ENCODE measurements at regions not wholly inside any gene's neighbourhood (a gene's known extent, or its start where the extent isn't known, plus 50 kb on each side); places are given as distances from the start of the nearest gene placed in this dataset.

DNA sequence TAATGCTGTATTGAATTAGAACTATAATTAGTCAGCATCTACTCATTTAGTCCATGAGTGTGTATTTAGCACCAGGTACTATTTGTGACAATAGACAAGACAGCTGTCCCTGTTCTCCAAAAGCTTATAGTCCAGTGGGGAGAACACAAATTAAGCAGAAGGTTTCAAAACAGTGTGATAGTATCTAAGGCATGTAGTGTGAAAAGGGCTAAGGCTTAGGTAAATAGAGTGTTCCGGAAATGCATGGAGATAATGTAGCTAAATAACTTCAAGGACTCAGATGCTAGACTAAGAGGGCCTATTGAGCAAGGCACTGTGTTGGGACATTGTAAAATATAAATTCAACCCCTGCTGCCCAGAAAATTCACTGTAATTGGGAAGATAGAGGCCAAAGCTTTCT is 144.1 kb upstream of the MIR17HG start:
- TF ChIP-seq, protein P1, sequence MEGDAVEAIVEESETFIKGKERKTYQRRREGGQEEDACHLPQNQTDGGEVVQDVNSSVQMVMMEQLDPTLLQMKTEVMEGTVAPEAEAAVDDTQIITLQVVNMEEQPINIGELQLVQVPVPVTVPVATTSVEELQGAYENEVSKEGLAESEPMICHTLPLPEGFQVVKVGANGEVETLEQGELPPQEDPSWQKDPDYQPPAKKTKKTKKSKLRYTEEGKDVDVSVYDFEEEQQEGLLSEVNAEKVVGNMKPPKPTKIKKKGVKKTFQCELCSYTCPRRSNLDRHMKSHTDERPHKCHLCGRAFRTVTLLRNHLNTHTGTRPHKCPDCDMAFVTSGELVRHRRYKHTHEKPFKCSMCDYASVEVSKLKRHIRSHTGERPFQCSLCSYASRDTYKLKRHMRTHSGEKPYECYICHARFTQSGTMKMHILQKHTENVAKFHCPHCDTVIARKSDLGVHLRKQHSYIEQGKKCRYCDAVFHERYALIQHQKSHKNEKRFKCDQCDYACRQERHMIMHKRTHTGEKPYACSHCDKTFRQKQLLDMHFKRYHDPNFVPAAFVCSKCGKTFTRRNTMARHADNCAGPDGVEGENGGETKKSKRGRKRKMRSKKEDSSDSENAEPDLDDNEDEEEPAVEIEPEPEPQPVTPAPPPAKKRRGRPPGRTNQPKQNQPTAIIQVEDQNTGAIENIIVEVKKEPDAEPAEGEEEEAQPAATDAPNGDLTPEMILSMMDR (IDR thresholded peaks at IDR 0.05), result no peak
- TF ChIP-seq, protein P2, sequence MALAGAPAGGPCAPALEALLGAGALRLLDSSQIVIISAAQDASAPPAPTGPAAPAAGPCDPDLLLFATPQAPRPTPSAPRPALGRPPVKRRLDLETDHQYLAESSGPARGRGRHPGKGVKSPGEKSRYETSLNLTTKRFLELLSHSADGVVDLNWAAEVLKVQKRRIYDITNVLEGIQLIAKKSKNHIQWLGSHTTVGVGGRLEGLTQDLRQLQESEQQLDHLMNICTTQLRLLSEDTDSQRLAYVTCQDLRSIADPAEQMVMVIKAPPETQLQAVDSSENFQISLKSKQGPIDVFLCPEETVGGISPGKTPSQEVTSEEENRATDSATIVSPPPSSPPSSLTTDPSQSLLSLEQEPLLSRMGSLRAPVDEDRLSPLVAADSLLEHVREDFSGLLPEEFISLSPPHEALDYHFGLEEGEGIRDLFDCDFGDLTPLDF (CRISPR knock-in tag; IDR thresholded peaks at IDR 0.05), result no peak
- TF ChIP-seq ZBTB21 (CRISPR knock-in tag; IDR thresholded peaks at IDR 0.05; ENCODE audit: borderline replicate concordance) (no peak), TCF7 (CRISPR knock-in tag; IDR thresholded peaks at IDR 0.05; ENCODE audit: low read depth) (no peak)
- TF ChIP-seq, protein P3, sequence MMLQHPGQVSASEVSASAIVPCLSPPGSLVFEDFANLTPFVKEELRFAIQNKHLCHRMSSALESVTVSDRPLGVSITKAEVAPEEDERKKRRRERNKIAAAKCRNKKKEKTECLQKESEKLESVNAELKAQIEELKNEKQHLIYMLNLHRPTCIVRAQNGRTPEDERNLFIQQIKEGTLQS (CRISPR knock-in tag; conservative IDR thresholded peaks at IDR 0.05), result no peak
- TF ChIP-seq, protein P4, sequence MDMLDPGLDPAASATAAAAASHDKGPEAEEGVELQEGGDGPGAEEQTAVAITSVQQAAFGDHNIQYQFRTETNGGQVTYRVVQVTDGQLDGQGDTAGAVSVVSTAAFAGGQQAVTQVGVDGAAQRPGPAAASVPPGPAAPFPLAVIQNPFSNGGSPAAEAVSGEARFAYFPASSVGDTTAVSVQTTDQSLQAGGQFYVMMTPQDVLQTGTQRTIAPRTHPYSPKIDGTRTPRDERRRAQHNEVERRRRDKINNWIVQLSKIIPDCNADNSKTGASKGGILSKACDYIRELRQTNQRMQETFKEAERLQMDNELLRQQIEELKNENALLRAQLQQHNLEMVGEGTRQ (CRISPR knock-in tag; IDR thresholded peaks at IDR 0.05), result no peak
